ENCODE measurements at regions not wholly inside any gene's neighbourhood (a gene's known extent, or its start where the extent isn't known, plus 50 kb on each side); places are given as distances from the start of the nearest gene placed in this dataset.

DNA sequence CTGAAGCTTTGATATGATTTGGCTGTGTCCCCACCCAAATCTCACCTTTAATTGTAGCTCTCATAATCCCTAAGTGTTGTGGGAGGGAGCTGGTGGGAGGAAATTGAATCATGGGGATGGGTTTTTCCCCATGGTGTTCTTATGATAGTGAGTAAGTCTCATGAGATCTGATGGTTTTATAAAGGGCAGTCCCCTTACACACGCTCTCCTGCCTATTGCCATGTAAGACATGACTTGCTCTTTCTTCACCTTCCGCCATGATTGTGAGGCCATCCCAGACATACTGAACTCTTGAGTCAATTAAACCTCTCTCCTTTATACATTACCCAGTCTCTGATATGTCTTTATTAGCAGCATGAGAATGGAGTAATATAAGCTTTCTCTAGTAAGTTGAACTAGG lies 261.9 kb downstream of the HLX start:
- DNase-seq (ENCODE audit: extremely low spot score), result no peak
- TF ChIP-seq BHLHE40 (IDR thresholded peaks at IDR 0.05; ENCODE audit: borderline replicate concordance), result no peak
- no peak for TF ChIP-seq ARNT (IDR thresholded peaks at IDR 0.05)
- no peak for TF ChIP-seq TARDBP (IDR thresholded peaks at IDR 0.05)
- TF ChIP-seq LEF1 (IDR thresholded peaks at IDR 0.05; ENCODE audit: borderline replicate concordance), result no peak
- TF ChIP-seq SUZ12 (IDR thresholded peaks at IDR 0.05), result no peak
- TF ChIP-seq, protein P1, sequence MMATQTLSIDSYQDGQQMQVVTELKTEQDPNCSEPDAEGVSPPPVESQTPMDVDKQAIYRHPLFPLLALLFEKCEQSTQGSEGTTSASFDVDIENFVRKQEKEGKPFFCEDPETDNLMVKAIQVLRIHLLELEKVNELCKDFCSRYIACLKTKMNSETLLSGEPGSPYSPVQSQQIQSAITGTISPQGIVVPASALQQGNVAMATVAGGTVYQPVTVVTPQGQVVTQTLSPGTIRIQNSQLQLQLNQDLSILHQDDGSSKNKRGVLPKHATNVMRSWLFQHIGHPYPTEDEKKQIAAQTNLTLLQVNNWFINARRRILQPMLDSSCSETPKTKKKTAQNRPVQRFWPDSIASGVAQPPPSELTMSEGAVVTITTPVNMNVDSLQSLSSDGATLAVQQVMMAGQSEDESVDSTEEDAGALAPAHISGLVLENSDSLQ (IDR thresholded peaks at IDR 0.05), result no peak
- no peak for TF ChIP-seq ZNF384 (IDR thresholded peaks at IDR 0.05)
- TF ChIP-seq FOXK2 (IDR thresholded peaks at IDR 0.05), result no peak
- no peak for TF ChIP-seq ELF4 (IDR thresholded peaks at IDR 0.05)
- TF ChIP-seq FOXM1 (IDR thresholded peaks at IDR 0.05; ENCODE audit: borderline replicate concordance), result no peak
- no peak for TF ChIP-seq CTBP1 (IDR thresholded peaks at IDR 0.05; ENCODE audit: borderline replicate concordance)
- no peak for TF ChIP-seq FOXA1 (IDR thresholded peaks at IDR 0.05)
- TF ChIP-seq HDGF (IDR thresholded peaks at IDR 0.05; ENCODE audit: borderline replicate concordance), result no peak
- TF ChIP-seq L3MBTL2 (conservative IDR thresholded peaks at IDR 0.05), result no peak
- no peak for TF ChIP-seq NFRKB (IDR thresholded peaks at IDR 0.05)
- no peak for TF ChIP-seq SP1 (IDR thresholded peaks at IDR 0.05)
- ChIA-PET POLR2A (no interaction called here), CTCF (no interaction called here)

DNA sequence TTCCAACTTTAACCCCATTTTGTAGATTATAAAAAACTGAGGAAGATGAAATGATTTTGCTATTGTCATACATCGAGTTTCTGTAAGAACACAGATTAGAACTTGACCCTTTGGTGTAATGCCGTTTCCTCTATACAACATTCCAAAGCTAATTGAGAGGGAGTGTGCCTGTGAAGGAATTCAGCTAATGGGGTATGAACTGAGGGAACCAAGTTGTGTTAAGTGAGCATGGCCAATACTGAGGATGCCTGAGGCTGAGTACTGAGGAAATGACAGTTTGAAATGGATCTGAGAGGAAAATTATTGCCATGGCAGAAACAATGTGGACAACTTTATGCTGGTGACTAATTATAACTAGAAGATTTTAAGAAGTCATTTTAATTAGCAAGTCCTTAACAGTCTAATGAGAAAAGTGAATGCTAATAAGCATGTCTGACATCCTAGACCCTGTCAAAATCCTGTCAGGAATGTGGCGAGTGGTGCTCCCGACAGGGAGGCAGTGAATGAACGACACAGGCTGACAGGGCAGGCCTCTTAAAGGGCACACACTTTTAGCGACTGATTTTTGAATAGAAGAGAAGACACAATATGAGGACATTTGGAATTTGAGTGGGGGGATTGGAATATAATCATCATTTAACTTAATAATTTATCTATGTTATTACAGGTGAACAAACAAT lies 262.5 kb downstream of the HLX start:
- POLR2A ChIA-PET, result no interaction called here
- CTCF ChIA-PET, result no interaction called here
- no peak for TF ChIP-seq FOXM1 (IDR thresholded peaks at IDR 0.05; ENCODE audit: borderline replicate concordance)
- TF ChIP-seq ARNT (IDR thresholded peaks at IDR 0.05), result no peak
- no peak for TF ChIP-seq ZNF384 (IDR thresholded peaks at IDR 0.05)
- TF ChIP-seq LEF1 (IDR thresholded peaks at IDR 0.05; ENCODE audit: borderline replicate concordance), result no peak
- no peak for TF ChIP-seq SP1 (IDR thresholded peaks at IDR 0.05)
- no peak for TF ChIP-seq CTBP1 (IDR thresholded peaks at IDR 0.05; ENCODE audit: borderline replicate concordance)
- no peak for TF ChIP-seq L3MBTL2 (conservative IDR thresholded peaks at IDR 0.05)
- TF ChIP-seq, protein P1 (IDR thresholded peaks at IDR 0.05), result no peak
- no peak for TF ChIP-seq NFRKB (IDR thresholded peaks at IDR 0.05)
- no peak for TF ChIP-seq FOXA1 (IDR thresholded peaks at IDR 0.05)
- no peak for DNase-seq (ENCODE audit: extremely low spot score)

DNA sequence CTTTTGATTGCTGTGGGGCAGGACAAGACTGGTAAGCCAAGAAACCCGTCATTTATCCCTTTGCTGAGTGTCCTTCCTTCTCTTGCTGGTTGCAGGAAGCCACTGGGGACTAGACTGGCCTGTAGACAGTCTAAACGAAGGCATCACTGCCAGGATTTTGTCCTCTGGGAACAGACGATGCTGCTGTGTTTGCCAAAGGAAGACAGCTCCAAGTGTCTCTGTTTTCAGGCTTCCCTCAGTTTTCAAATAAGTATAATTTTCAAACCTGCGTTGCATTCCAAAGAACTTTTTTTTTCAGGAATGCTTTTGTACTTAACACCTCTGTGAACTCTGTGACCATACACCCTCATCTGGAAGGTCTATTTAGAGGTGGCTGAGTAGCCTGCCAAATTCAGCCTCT lies 269.4 kb downstream of the HLX start:
- DNase-seq (ENCODE audit: extremely low spot score), result no peak
- CTCF ChIA-PET, result no interaction called here
- POLR2A ChIA-PET, result no interaction called here
- TF ChIP-seq NFRKB (IDR thresholded peaks at IDR 0.05), result no peak
- TF ChIP-seq, protein P1 (IDR thresholded peaks at IDR 0.05), result no peak
- TF ChIP-seq BHLHE40 (IDR thresholded peaks at IDR 0.05; ENCODE audit: borderline replicate concordance), result no peak
- TF ChIP-seq L3MBTL2 (conservative IDR thresholded peaks at IDR 0.05), result no peak
- TF ChIP-seq HDGF (IDR thresholded peaks at IDR 0.05; ENCODE audit: borderline replicate concordance), result no peak
- no peak for TF ChIP-seq LEF1 (IDR thresholded peaks at IDR 0.05; ENCODE audit: borderline replicate concordance)
- no peak for TF ChIP-seq FOXA1 (IDR thresholded peaks at IDR 0.05)
- TF ChIP-seq TARDBP (IDR thresholded peaks at IDR 0.05), result no peak
- TF ChIP-seq ELF4 (IDR thresholded peaks at IDR 0.05), result no peak
- TF ChIP-seq ZNF384 (IDR thresholded peaks at IDR 0.05), result no peak
- TF ChIP-seq SUZ12 (IDR thresholded peaks at IDR 0.05), result no peak
- no peak for TF ChIP-seq SP1 (IDR thresholded peaks at IDR 0.05)
- no peak for TF ChIP-seq FOXM1 (IDR thresholded peaks at IDR 0.05; ENCODE audit: borderline replicate concordance)
- TF ChIP-seq FOXK2 (IDR thresholded peaks at IDR 0.05), result no peak
- TF ChIP-seq CTBP1 (IDR thresholded peaks at IDR 0.05; ENCODE audit: borderline replicate concordance), result no peak
- no peak for TF ChIP-seq ARNT (IDR thresholded peaks at IDR 0.05)

DNA sequence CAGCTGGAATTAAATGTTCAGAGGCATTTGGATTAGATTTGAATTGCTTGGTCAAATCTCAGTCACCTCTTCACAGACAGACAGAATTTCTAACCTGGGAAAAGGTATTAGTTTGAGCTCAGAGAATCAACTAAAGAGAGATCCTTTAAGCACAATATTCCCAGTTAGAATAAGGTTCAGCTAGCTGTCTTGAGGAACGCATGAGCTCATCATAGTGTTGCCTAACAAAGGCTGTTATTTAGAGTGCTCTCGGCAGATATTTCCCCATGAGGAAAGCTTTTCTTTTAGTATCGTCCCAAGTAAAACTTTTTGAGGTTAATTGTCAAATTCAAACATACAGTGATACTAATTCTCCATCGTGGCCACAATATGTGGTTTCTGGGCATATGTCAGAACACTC lies 269.9 kb downstream of the HLX start:
- CTCF ChIA-PET, result no interaction called here
- TF ChIP-seq ZNF384 (IDR thresholded peaks at IDR 0.05) (no peak), NFRKB (IDR thresholded peaks at IDR 0.05) (no peak), FOXK2 (IDR thresholded peaks at IDR 0.05) (no peak), TARDBP (IDR thresholded peaks at IDR 0.05) (no peak), FOXA1 (IDR thresholded peaks at IDR 0.05) (no peak), LEF1 (IDR thresholded peaks at IDR 0.05; ENCODE audit: borderline replicate concordance) (no peak), HDGF (IDR thresholded peaks at IDR 0.05; ENCODE audit: borderline replicate concordance) (no peak)
- POLR2A ChIA-PET, result no interaction called here
- no peak for DNase-seq (ENCODE audit: extremely low spot score)

DNA sequence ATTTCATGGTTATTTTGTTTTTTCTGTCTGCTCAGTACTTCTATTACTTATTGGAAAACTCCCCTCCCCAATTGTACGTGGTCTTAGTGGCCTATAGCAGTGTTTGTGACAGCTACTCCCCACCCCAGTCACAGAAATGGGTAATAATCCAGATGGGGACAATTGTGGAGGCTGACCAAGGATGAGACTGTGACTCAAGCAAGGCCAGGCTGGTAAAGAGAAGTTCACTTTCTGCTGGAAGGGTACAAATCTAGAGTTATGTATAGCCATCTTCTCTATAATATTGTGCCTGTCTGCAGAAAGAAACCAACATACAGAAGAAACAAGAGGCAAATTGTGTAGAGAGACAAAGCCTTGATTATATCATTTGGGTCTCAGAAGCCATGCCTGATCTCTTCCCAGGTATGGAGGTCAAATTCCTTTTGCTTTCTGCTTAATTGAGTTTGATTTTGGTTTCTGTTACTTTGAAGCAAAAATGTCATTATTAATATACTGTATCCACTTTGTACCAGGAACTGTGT lies 270.4 kb downstream of the HLX start:
- ChIA-PET CTCF (no interaction called here), POLR2A (no interaction called here)
- TF ChIP-seq SUZ12 (IDR thresholded peaks at IDR 0.05) (no peak), FOXM1 (IDR thresholded peaks at IDR 0.05; ENCODE audit: borderline replicate concordance) (no peak), BHLHE40 (IDR thresholded peaks at IDR 0.05; ENCODE audit: borderline replicate concordance) (no peak), SP1 (IDR thresholded peaks at IDR 0.05) (no peak), ARNT (IDR thresholded peaks at IDR 0.05) (no peak), LEF1 (IDR thresholded peaks at IDR 0.05; ENCODE audit: borderline replicate concordance) (no peak), HDGF (IDR thresholded peaks at IDR 0.05; ENCODE audit: borderline replicate concordance) (no peak)
- TF ChIP-seq, protein P1 (IDR thresholded peaks at IDR 0.05), result no peak
- no peak for DNase-seq (ENCODE audit: extremely low spot score)

Data from HEK293T (cell line).